IPS-NIHi7 (cell line): ENCODE measurements at regions not wholly inside any gene's neighbourhood (a gene's known extent, or its start where the extent isn't known, plus 50 kb on each side); places are given as distances from the start of the nearest gene placed in this dataset.

Source experiments
- DNase-seq: peaks from one replicate; pipeline ENCODE4 v3.0.0; 2012; ENCODE audit warnings: mixed read lengths; ENCODE audit errors: extremely low spot score

GRCh38 chr2:22217881-22218280 lies 1094.1 kb downstream of the TDRD15 start:
- DNase-seq, result no peak

GRCh38 chr2:22221006-22221405 lies 1097.2 kb downstream of the TDRD15 start:
- DNase-seq, result no peak

GRCh38 chr2:22238967-22239366 lies 1115.2 kb downstream of the TDRD15 start:
- no peak for DNase-seq

- no peak for DNase-seq
These were observed 1123.7 kb downstream of the TDRD15 start for GRCh38 chr2:22247466-22247865.

- DNase-seq, result no peak
These were observed 1125.1 kb downstream of the TDRD15 start for GRCh38 chr2:22248851-22249250.

- DNase-seq, result no peak
These were observed 1129.4 kb downstream of the TDRD15 start for GRCh38 chr2:22253171-22253570.

- no peak for DNase-seq
These were observed 1123.8 kb upstream of the KLHL29 start for GRCh38 chr2:22261165-22261564.

- no peak for DNase-seq
These were observed 1114.6 kb upstream of the KLHL29 start for GRCh38 chr2:22270341-22270740.

GRCh38 chr2:22273853-22274252 lies 1111.1 kb upstream of the KLHL29 start:
- no peak for DNase-seq

- no peak for DNase-seq
These were observed 1110.3 kb upstream of the KLHL29 start for GRCh38 chr2:22274661-22275060.

- no peak for DNase-seq
These were observed 1108.3 kb upstream of the KLHL29 start for GRCh38 chr2:22276696-22277095.

- DNase-seq, result no peak
These were observed 1105.4 kb upstream of the KLHL29 start for GRCh38 chr2:22279541-22279940.

GRCh38 chr2:22281033-22281432 lies 1103.9 kb upstream of the KLHL29 start:
- DNase-seq, result no peak

- DNase-seq, result no peak
These were observed 1102.8 kb upstream of the KLHL29 start for GRCh38 chr2:22282220-22282619.

GRCh38 chr2:22282916-22283315 lies 1102.1 kb upstream of the KLHL29 start:
- DNase-seq, result no peak

- DNase-seq, result no peak
These were observed 1101.5 kb upstream of the KLHL29 start for GRCh38 chr2:22283436-22283835.

GRCh38 chr2:22290302-22290701 lies 1094.7 kb upstream of the KLHL29 start:
- no peak for DNase-seq

GRCh38 chr2:22290909-22291473 lies 1094.0 kb upstream of the KLHL29 start:
- no peak for DNase-seq

- DNase-seq, result no peak
These were observed 1083.8 kb upstream of the KLHL29 start for GRCh38 chr2:22301228-22301627.

GRCh38 chr2:22326250-22326649 lies 1058.7 kb upstream of the KLHL29 start:
- DNase-seq, result no peak

- no peak for DNase-seq
These were observed 1055.5 kb upstream of the KLHL29 start for GRCh38 chr2:22329211-22330154.

- DNase-seq, result no peak
These were observed 1048.6 kb upstream of the KLHL29 start for GRCh38 chr2:22336414-22336813.

GRCh38 chr2:22340716-22341115 lies 1044.3 kb upstream of the KLHL29 start:
- DNase-seq, result no peak
